RWPE1 (cell line): ENCODE measurements at regions not wholly inside any gene's neighbourhood (a gene's known extent, or its start where the extent isn't known, plus 50 kb on each side); places are given as distances from the start of the nearest gene placed in this dataset.

Experiments
- CTCF ChIA-PET: fragments of 350-600 bp; sonication (Branson Sonifier 250); formaldehyde crosslinking; extraction: SDS; loops from one replicate; lab custom pipeline; 2021; lab: Yijun Ruan, JAX
- POLR2A ChIA-PET: fragments of 400-600 bp; formaldehyde crosslinking; extraction: SDS; loops from one replicate; lab custom pipeline; 2020; ENCODE audit warnings: antibody characterized with exemption; ENCODE audit not compliant: low non-redundant PET; lab: Yijun Ruan, JAX
- DNase-seq: peaks from one replicate; pipeline ENCODE4 v3.0.0; 2012; ENCODE audit warnings: low spot score
- H3K27ac ChIP-seq: fragments of 450-650 bp; 2 replicates; pipeline ENCODE4 v1.5.1; 2017
- CTCF ChIP-seq: fragments of 450-650 bp; conservative IDR thresholded peaks from 2 replicates; pipeline ENCODE4 v1.5.1; 2017; ENCODE audit warnings: low read depth, mild to moderate bottlenecking

- ChIA-PET CTCF (no interaction called here), POLR2A (no interaction called here)
Observed at GRCh38 chr1:38274974-38275373, 228.4 kb upstream of the POU3F1 start.

GRCh38 chr1:38273196-38273804 is 226.7 kb upstream of the POU3F1 start:
- POLR2A ChIA-PET, result no interaction called here
- TF ChIP-seq CTCF, result no peak
- no peak overlapping the region for H3K27ac ChIP-seq
- CTCF ChIA-PET, result interaction anchor here (0.9 kb wide), 1 partner anchor 233 kb away, joined by 3 read pairs; no protein-coding TSS in a partner anchor
- DNase-seq, result no peak

More at GRCh38 chr1:38274974-38275373, 228.4 kb upstream of the POU3F1 start:
- no peak for DNase-seq
- H3K27ac ChIP-seq, result no peak overlapping the region
- TF ChIP-seq CTCF, result no peak

- no peak overlapping the region for H3K27ac ChIP-seq
- CTCF ChIA-PET, result interaction anchor here (0.9 kb wide), 1 partner anchor 232 kb away, joined by 3 read pairs; no protein-coding TSS in a partner anchor
- POLR2A ChIA-PET, result no interaction called here
- TF ChIP-seq CTCF, result no peak
- DNase-seq, result no peak
Observed at GRCh38 chr1:38272515-38272914, 225.9 kb upstream of the POU3F1 start.

GRCh38 chr1:38270849-38271633 is 224.4 kb upstream of the POU3F1 start:
- ChIA-PET CTCF (no interaction called here), POLR2A (no interaction called here)
- no peak for TF ChIP-seq CTCF
- no peak for DNase-seq
- no peak overlapping the region for H3K27ac ChIP-seq

GRCh38 chr1:38269923-38270848 is 223.6 kb upstream of the POU3F1 start:
- TF ChIP-seq CTCF, result no peak
- ChIA-PET POLR2A (no interaction called here), CTCF (no interaction called here)
- no peak for DNase-seq
- H3K27ac ChIP-seq, result no peak overlapping the region

GRCh38 chr1:38268226-38268625 is 221.6 kb upstream of the POU3F1 start:
- POLR2A ChIA-PET, result no interaction called here
- CTCF ChIA-PET, result interaction anchor here (1.1 kb wide), 1 partner anchor 11 kb away, joined by 3 read pairs; no protein-coding TSS in a partner anchor
- no peak for DNase-seq
- no peak for TF ChIP-seq CTCF
- H3K27ac ChIP-seq, result no peak overlapping the region
